DMS153 (cell line): ENCODE measurements at regions not wholly inside any gene's neighbourhood (a gene's known extent, or its start where the extent isn't known, plus 50 kb on each side); places are given as distances from the start of the nearest gene placed in this dataset.
"Not testable (repeated sequence)": the region's sequence is repeated elsewhere in the genome, so short reads cannot be mapped to it uniquely, and the experiment has no call there.

Experiments used
- DNase-seq: peaks from one replicate; lab custom pipeline; 2025; lab: John Stamatoyannopoulos, UW

- DNase-seq, result no peak
Measured at GRCh38 chr12:131618303-131618658, 92.6 kb upstream of the SFSWAP start.

- DNase-seq, result no peak
Measured at GRCh38 chr12:131618701-131619100, 92.2 kb upstream of the SFSWAP start.

- DNase-seq, result no peak
Measured at GRCh38 chr12:131619106-131619642, 91.7 kb upstream of the SFSWAP start.

- DNase-seq, result no peak
Measured at GRCh38 chr12:131619736-131620506, 91.0 kb upstream of the SFSWAP start.

GRCh38 chr12:131620520-131620919 is 90.4 kb upstream of the SFSWAP start:
- no peak for DNase-seq

- DNase-seq, result no peak
Measured at GRCh38 chr12:131620946-131621681, 89.8 kb upstream of the SFSWAP start.

GRCh38 chr12:131621701-131622421 is 89.0 kb upstream of the SFSWAP start:
- DNase-seq, result no peak

GRCh38 chr12:131622422-131622955 is 88.4 kb upstream of the SFSWAP start:
- DNase-seq, result no peak

GRCh38 chr12:131623404-131624368 is 87.2 kb upstream of the SFSWAP start:
- not testable (repeated sequence) for DNase-seq

- not testable (repeated sequence) for DNase-seq
Measured at GRCh38 chr12:131624369-131624739, 86.5 kb upstream of the SFSWAP start.

- not testable (repeated sequence) for DNase-seq
Measured at GRCh38 chr12:131624756-131625501, 86.0 kb upstream of the SFSWAP start.

- not testable (repeated sequence) for DNase-seq
Measured at GRCh38 chr12:131625966-131626722, 84.7 kb upstream of the SFSWAP start.

GRCh38 chr12:131627151-131628022 is 83.5 kb upstream of the SFSWAP start:
- DNase-seq, result not testable (repeated sequence)

GRCh38 chr12:131628023-131628740 is 82.7 kb upstream of the SFSWAP start:
- DNase-seq, result no peak

- no peak for DNase-seq
Measured at GRCh38 chr12:131628766-131629448, 82.0 kb upstream of the SFSWAP start.

GRCh38 chr12:131631230-131631629 is 79.7 kb upstream of the SFSWAP start:
- DNase-seq, result no peak
